ENCODE measurements at regions not wholly inside any gene's neighbourhood (a gene's known extent, or its start where the extent isn't known, plus 50 kb on each side); places are given as distances from the start of the nearest gene placed in this dataset.

DNA sequence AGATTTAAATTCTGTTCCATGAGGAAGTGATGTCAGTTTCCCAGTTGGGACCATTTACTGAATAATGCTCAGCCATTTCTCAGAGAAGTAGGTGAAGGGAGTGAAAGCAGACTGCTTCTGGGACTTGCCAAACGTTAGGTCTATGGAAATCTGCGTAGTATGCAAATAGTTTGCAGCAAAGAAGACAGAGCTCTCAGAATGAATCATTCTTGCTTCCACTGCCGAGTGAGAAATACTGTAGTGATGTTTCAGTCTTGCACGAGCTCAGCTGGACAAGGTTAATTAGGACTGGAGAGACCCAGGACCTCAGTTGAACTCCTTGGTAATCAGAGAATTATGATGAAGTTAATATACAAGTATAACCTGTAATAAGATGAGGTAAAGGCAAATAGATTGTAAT, 317.7 kb upstream of the DAB1 start:
- 0 to 80% (median 61%) methylated on average over 1 to 4 of the region's 4 CpGs; no CpG with 5 or more reads in 1 of the 10 experiments for WGBS, 10 experiments
- H3K4me1 ChIP-seq (replicated peaks in 1 of 2), result peaks cover 10 to 16% of the 10 kb centered on the region in 2 donors
- H3K27ac ChIP-seq, result no peak overlapping the region
- in situ Hi-C loops (cut with MboI; ENCODE audit: low pct_unique_long_range_greater_than_20kb in 2 of 9, low sequenced_read_pairs in 9 of 9, unreplicated experiment in 9 of 9), result no loop called here
- peak in 3 of 8 experiments; percentile 60 to 98 (median 79) for ATAC-seq (replicated peaks in 6 of 8)
- H3K4me3 ChIP-seq, result no peak overlapping the region

DNA sequence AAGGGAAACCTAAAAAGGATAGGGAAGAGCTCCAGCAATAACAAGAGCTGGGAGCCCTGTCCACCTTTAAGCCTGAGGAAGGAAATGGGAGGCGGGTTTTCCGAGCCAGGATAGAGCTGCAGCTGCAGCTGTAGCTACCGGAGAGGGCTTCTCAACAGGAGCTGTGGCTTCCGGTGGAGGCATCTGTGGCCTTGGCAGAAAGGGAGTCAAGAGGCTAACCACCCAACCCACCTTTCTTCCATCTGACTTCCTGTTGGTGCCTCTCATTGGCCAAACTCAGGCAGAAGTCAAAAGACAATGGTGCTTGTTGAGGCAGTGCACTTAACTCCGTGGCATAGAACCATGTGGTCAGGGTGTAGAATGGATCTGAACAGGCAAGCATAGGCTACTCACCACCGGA, 313.1 kb upstream of the DAB1 start:
- ATAC-seq (replicated peaks in 6 of 8), result no peak
- Histone ChIP-seq H3K27ac (no peak overlapping the region), H3K4me3 (no peak overlapping the region), H3K4me1 (replicated peaks in 1 of 2) (peaks cover 10 to 21% of the 10 kb centered on the region in 2 donors)
- in situ Hi-C loops (cut with MboI; ENCODE audit: low pct_unique_long_range_greater_than_20kb in 2 of 9, low sequenced_read_pairs in 9 of 9, unreplicated experiment in 9 of 9), result no loop called here
- 59 to 100% (median 94%) methylated on average over 2 to 6 of the region's 6 CpGs; no CpG with 5 or more reads in 2 of the 10 experiments for WGBS, 10 experiments

DNA sequence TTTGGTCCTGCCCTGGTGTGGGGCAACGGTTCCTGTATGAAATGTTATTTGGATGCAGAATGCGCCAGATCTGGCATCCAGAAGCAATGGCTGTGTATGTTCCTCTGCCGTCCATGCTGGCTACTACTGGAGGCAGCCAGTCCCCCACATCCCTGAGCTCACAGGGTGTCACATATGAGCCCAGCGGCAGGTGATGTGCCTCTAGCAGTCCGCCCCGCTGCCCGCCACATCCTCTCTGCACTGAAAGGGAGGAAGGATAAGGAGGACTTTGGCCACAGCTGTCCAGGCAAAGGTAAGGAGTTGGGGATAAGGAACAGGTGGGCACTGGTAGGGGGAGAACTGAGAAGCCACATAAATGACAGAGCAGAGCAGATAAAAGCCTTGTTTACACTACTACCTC, 305.3 kb upstream of the DAB1 start:
- Histone ChIP-seq H3K4me3 (no peak overlapping the region), H3K4me1 (replicated peaks in 1 of 2) (peaks cover 4 to 6% of the 10 kb centered on the region in 2 donors), H3K27ac (no peak overlapping the region)
- WGBS, 10 experiments, result 50 to 100% (median 95%) methylated on average over 2 to 7 of the region's 7 CpGs; no CpG with 5 or more reads in 4 of the 10 experiments
- no peak for ATAC-seq (replicated peaks in 6 of 8)
- in situ Hi-C loops (cut with MboI; ENCODE audit: low pct_unique_long_range_greater_than_20kb in 2 of 9, low sequenced_read_pairs in 9 of 9, unreplicated experiment in 9 of 9), result no loop called here

DNA sequence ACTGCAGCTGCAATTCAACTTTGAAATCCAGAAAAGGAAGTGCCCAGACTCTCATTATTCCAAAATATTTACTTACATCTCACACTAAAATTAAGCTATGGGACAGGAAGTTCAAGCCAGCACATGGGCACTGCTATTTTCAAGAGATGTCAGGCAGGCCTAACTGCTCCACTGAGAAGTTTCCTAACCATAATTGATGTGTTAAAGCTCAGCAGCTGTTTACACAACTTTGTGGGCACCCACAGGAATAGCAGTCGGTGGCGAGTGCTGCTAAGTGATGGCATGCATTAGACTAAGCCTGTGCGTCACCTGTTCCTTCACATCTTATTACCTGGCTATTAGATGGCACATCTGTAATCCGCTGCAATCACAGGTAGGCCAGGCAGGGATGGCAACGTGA, 303.3 kb upstream of the DAB1 start:
- no peak overlapping the region for H3K4me3 ChIP-seq
- ATAC-seq (replicated peaks in 6 of 8), result no peak
- in situ Hi-C loops (cut with MboI; ENCODE audit: low pct_unique_long_range_greater_than_20kb in 2 of 9, low sequenced_read_pairs in 9 of 9, unreplicated experiment in 9 of 9), result no loop called here
- H3K4me1 ChIP-seq (replicated peaks in 1 of 2), result peaks cover 4 to 9% of the 10 kb centered on the region in 2 donors
- 21 to 100% (median 86%) methylated on average over 1 to 5 of the region's 5 CpGs; no CpG with 5 or more reads in 3 of the 10 experiments for WGBS, 10 experiments
- H3K27ac ChIP-seq, result no peak overlapping the region

- no peak for ATAC-seq (replicated peaks in 6 of 8)
- in situ Hi-C loops (cut with MboI; ENCODE audit: low pct_unique_long_range_greater_than_20kb in 2 of 9, low sequenced_read_pairs in 9 of 9, unreplicated experiment in 9 of 9), result no loop called here
- Histone ChIP-seq H3K4me3 (no peak overlapping the region), H3K4me1 (replicated peaks in 1 of 2) (peaks cover 4 to 8% of the 10 kb centered on the region in 2 donors), H3K27ac (no peak overlapping the region)
- 50 to 88% (median 79%) methylated on average over 1 to 4 of the region's 4 CpGs; no CpG with 5 or more reads in 1 of the 10 experiments for WGBS, 10 experiments
Measured at GRCh38 chr1:57725318-57725717, 301.5 kb upstream of the DAB1 start.

DNA sequence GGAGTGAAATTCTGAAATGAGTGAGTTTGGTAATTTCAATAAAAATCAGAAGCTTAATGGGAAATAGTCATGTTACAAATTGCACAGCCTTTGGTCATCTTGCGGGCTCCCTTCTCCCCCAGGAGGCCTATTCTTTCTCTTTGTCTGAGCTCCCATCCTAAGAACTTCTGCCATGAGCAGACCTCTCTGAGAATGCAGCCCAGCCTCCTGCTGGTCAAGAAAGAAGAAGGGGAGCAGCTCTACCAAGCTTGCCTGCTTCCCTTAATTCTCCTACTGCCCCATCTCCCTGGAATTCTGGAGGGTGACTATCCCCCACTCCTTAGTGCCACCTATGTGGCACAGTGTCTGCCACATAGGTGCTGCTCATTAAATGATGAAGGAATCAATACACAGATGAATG, 300.7 kb upstream of the DAB1 start:
- no peak overlapping the region for H3K27ac ChIP-seq
- ATAC-seq (replicated peaks in 6 of 8), result no peak
- H3K4me1 ChIP-seq (replicated peaks in 1 of 2), result peaks cover 4 to 8% of the 10 kb centered on the region in 2 donors
- 43 to 100% (median 93%) methylated on average over 1 of the region's 1 CpG; no CpG with 5 or more reads in 2 of the 10 experiments for WGBS, 10 experiments
- H3K4me3 ChIP-seq, result no peak overlapping the region
- in situ Hi-C loops (cut with MboI; ENCODE audit: low pct_unique_long_range_greater_than_20kb in 2 of 9, low sequenced_read_pairs in 9 of 9, unreplicated experiment in 9 of 9), result loop anchor here in 1 of 9 experiments (25.0 kb wide), 1 partner anchor 88 kb away; no protein-coding TSS in a partner anchor

DNA sequence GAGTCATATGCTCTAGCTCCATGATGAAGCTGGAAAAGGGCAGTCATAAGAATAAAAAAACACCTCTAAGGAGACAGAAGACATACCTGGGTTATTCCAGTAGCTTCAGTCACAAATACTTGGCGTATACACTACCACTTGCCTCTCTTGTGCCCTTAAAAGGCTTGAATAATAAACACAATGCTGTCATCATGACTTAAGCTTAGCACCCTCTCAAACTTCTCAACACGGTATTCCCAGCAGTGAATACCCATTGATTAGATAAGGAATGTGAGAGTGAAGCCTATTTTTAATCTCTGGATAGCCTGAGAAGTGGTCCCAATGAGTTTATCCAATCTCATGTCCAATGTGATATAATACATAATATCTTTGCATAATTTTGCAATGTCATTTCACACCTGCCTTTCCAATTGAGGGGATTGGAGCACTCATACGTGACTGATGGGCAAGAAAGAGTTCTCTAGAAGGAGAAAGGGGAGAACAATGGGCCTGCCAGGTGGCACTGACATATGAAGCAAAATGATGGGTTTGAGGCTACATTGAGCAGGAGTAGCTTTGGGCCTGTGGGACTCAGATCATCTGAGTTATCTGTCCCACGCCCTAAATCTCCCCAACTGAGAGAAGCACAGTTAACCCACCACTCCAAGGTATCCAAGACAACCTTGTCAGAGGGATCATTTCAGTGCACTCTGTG, 298.6 kb upstream of the DAB1 start:
- in situ Hi-C loops (cut with MboI; ENCODE audit: low pct_unique_long_range_greater_than_20kb in 2 of 9, low sequenced_read_pairs in 9 of 9, unreplicated experiment in 9 of 9), result loop anchor here in 1 of 9 experiments (25.0 kb wide), 1 partner anchor 90 kb away; no protein-coding TSS in a partner anchor
- Histone ChIP-seq H3K4me1 (replicated peaks in 1 of 2) (peaks cover 4 to 8% of the 10 kb centered on the region in 2 donors), H3K27ac (no peak overlapping the region), H3K4me3 (no peak overlapping the region)
- no peak for ATAC-seq (replicated peaks in 6 of 8)
- 25 to 98% (median 83%) methylated on average over 1 to 4 of the region's 4 CpGs; no CpG with 5 or more reads in 1 of the 10 experiments for WGBS, 10 experiments

GRCh38 chr1:57721001-57721400, 297.1 kb upstream of the DAB1 start:
- no peak overlapping the region for H3K27ac ChIP-seq
- ATAC-seq (replicated peaks in 6 of 8), result peak in 2 of 8 experiments; percentile 84 to 90
- WGBS, 10 experiments, result 24 to 100% (median 80%) methylated on average over 1 to 2 of the region's 2 CpGs
- peaks cover 4 to 8% of the 10 kb centered on the region in 2 donors for H3K4me1 ChIP-seq (replicated peaks in 1 of 2)
- no peak overlapping the region for H3K4me3 ChIP-seq
- in situ Hi-C loops (cut with MboI; ENCODE audit: low pct_unique_long_range_greater_than_20kb in 2 of 9, low sequenced_read_pairs in 9 of 9, unreplicated experiment in 9 of 9), result loop anchor here in 1 of 9 experiments (25.0 kb wide), 1 partner anchor 91 kb away; no protein-coding TSS in a partner anchor

GRCh38 chr1:57719274-57719673, 295.4 kb upstream of the DAB1 start:
- 10 to 75% (median 56%) methylated on average over 2 to 5 of the region's 5 CpGs; no CpG with 5 or more reads in 1 of the 10 experiments for WGBS, 10 experiments
- no peak overlapping the region for H3K27ac ChIP-seq
- in situ Hi-C loops (cut with MboI; ENCODE audit: low pct_unique_long_range_greater_than_20kb in 2 of 9, low sequenced_read_pairs in 9 of 9, unreplicated experiment in 9 of 9), result loop anchor here in 1 of 9 experiments (25.0 kb wide), 1 partner anchor 93 kb away; no protein-coding TSS in a partner anchor
- peaks cover under 1 to 8% of the 10 kb centered on the region in 2 donors for H3K4me1 ChIP-seq (replicated peaks in 1 of 2)
- no peak for ATAC-seq (replicated peaks in 6 of 8)
- no peak overlapping the region for H3K4me3 ChIP-seq

GRCh38 chr1:57713501-57713900, 289.6 kb upstream of the DAB1 start:
- no peak overlapping the region for H3K27ac ChIP-seq
- in situ Hi-C loops (cut with MboI; ENCODE audit: low pct_unique_long_range_greater_than_20kb in 2 of 9, low sequenced_read_pairs in 9 of 9, unreplicated experiment in 9 of 9), result loop anchor here in 1 of 9 experiments (25.0 kb wide), 1 partner anchor 99 kb away; no protein-coding TSS in a partner anchor
- H3K4me3 ChIP-seq, result no peak overlapping the region
- peaks cover 2 to 5% of the 10 kb centered on the region in 2 donors for H3K4me1 ChIP-seq (replicated peaks in 1 of 2)
- ATAC-seq (replicated peaks in 6 of 8), result peak in 1 of 8 experiments; percentile 48

- in situ Hi-C loops (cut with MboI; ENCODE audit: low pct_unique_long_range_greater_than_20kb in 2 of 9, low sequenced_read_pairs in 9 of 9, unreplicated experiment in 9 of 9), result loop anchor here in 1 of 9 experiments (25.0 kb wide), 1 partner anchor 99 kb away; no protein-coding TSS in a partner anchor
- ATAC-seq (replicated peaks in 6 of 8), result peak in 1 of 8 experiments; percentile 58
- Histone ChIP-seq H3K4me3 (no peak overlapping the region), H3K27ac (no peak overlapping the region), H3K4me1 (replicated peaks in 1 of 2) (peaks cover 2 to 5% of the 10 kb centered on the region in 2 donors)
- 13 to 96% (median 93%) methylated on average over 1 to 2 of the region's 2 CpGs; no CpG with 5 or more reads in 3 of the 10 experiments for WGBS, 10 experiments
Measured at GRCh38 chr1:57712846-57713245, 289.0 kb upstream of the DAB1 start.

- WGBS, 10 experiments, result 14 to 65% (median 50%) methylated on average over 1 to 2 of the region's 2 CpGs; no CpG with 5 or more reads in 5 of the 10 experiments
- ATAC-seq (replicated peaks in 6 of 8), result peak in 6 of 8 experiments; percentile 20 to 91 (median 58)
- H3K27ac ChIP-seq, result no peak overlapping the region
Measured at GRCh38 chr1:57711326-57711725, 287.5 kb upstream of the DAB1 start.

GRCh38 chr1:57707631-57708030, 283.8 kb upstream of the DAB1 start:
- no peak for ATAC-seq (replicated peaks in 6 of 8)
- WGBS, 10 experiments, result 60 to 100% (median 89%) methylated on average over 1 of the region's 1 CpG; no CpG with 5 or more reads in 5 of the 10 experiments
- Histone ChIP-seq H3K27ac (no peak overlapping the region), H3K4me3 (no peak overlapping the region), H3K4me1 (replicated peaks in 1 of 2) (peaks cover 2 to 5% of the 10 kb centered on the region in 2 donors)
- in situ Hi-C loops (cut with MboI; ENCODE audit: low pct_unique_long_range_greater_than_20kb in 2 of 9, low sequenced_read_pairs in 9 of 9, unreplicated experiment in 9 of 9), result loop anchor here in 1 of 9 experiments (25.0 kb wide), 1 partner anchor 105 kb away; no protein-coding TSS in a partner anchor

More at GRCh38 chr1:57711326-57711725, 287.5 kb upstream of the DAB1 start:
- in situ Hi-C loops (cut with MboI; ENCODE audit: low pct_unique_long_range_greater_than_20kb in 2 of 9, low sequenced_read_pairs in 9 of 9, unreplicated experiment in 9 of 9), result loop anchor here in 1 of 9 experiments (25.0 kb wide), 1 partner anchor 101 kb away; no protein-coding TSS in a partner anchor
- no peak overlapping the region for H3K4me3 ChIP-seq
- H3K4me1 ChIP-seq (replicated peaks in 1 of 2), result peaks cover 2 to 5% of the 10 kb centered on the region in 2 donors

Measured in motor neuron (in vitro differentiated cells).